ENCODE measurements at regions not wholly inside any gene's neighbourhood (a gene's known extent, or its start where the extent isn't known, plus 50 kb on each side); places are given as distances from the start of the nearest gene placed in this dataset.
A peak's percentile ranks its signal among the peaks of the same experiment; 100 is the strongest.

- H3K9me3 ChIP-seq, result no peaks in the 10 kb centered on the region
- intact Hi-C loops (cut with DNase I; ENCODE audit: low total_unique reads), result no loop called here
- no peak for DNase-seq
- H3K36me3 ChIP-seq, result no peaks in the 10 kb centered on the region
- 93 to 100% (median 98%) methylated on average over 2 of the region's 2 CpGs for WGBS, 5 donors
- no peaks in the 10 kb centered on the region for H3K27me3 ChIP-seq (replicated peaks in 1 of 7)
- H3K4me1 ChIP-seq, result peaks cover 0 to 16% (median 4%) of the 10 kb centered on the region in 6 donors
- no peak overlapping the region for H3K27ac ChIP-seq
- TF ChIP-seq CTCF (IDR thresholded peaks at IDR 0.05 in 8 of 11, conservative IDR thresholded peaks at IDR 0.05 in 3 of 11), result no peak
- TF ChIP-seq POLR2AphosphoS5 (IDR thresholded peaks at IDR 0.05), result no peak
- no peak for TF ChIP-seq POLR2A (IDR thresholded peaks at IDR 0.05)
- H3K4me3 ChIP-seq, result no peak overlapping the region
Measured at GRCh38 chr6:87763276-87763675, 61.2 kb upstream of the AKIRIN2 start.

- Histone ChIP-seq H3K4me1 (peaks cover 2 to 28% (median 8%) of the 10 kb centered on the region in 6 donors), H3K4me3 (no peak overlapping the region), H3K36me3 (no peaks in the 10 kb centered on the region), H3K27ac (no peak overlapping the region), H3K27me3 (replicated peaks in 1 of 7) (no peaks in the 10 kb centered on the region), H3K9me3 (no peaks in the 10 kb centered on the region)
- intact Hi-C loops (cut with DNase I; ENCODE audit: low total_unique reads), result no loop called here
- TF ChIP-seq POLR2AphosphoS5 (IDR thresholded peaks at IDR 0.05) (no peak), CTCF (IDR thresholded peaks at IDR 0.05 in 8 of 11, conservative IDR thresholded peaks at IDR 0.05 in 3 of 11) (no peak), POLR2A (IDR thresholded peaks at IDR 0.05) (no peak)
- WGBS, 5 donors, result 62 to 86% (median 72%) methylated on average over 3 of the region's 3 CpGs
- no peak for DNase-seq
Measured at GRCh38 chr6:87762116-87762515, 60.1 kb upstream of the AKIRIN2 start.

GRCh38 chr6:87757792-87758191 is 55.8 kb upstream of the AKIRIN2 start:
- TF ChIP-seq POLR2A (IDR thresholded peaks at IDR 0.05) (no peak), CTCF (IDR thresholded peaks at IDR 0.05 in 8 of 11, conservative IDR thresholded peaks at IDR 0.05 in 3 of 11) (no peak), POLR2AphosphoS5 (IDR thresholded peaks at IDR 0.05) (no peak)
- intact Hi-C loops (cut with DNase I; ENCODE audit: low total_unique reads), result no loop called here
- Histone ChIP-seq H3K36me3 (no peaks in the 10 kb centered on the region), H3K27me3 (replicated peaks in 1 of 7) (no peaks in the 10 kb centered on the region), H3K27ac (peak overlapping the region in 4 of 8 donors; percentile 45 to 82 (median 62)), H3K4me1 (peaks cover 2 to 61% (median 31%) of the 10 kb centered on the region in 6 donors), H3K4me3 (peak overlapping the region in 1 of 8 donors; percentile 19), H3K9me3 (peaks cover 0 to 15% (median 0%) of the 10 kb centered on the region in 8 donors)
- WGBS, 5 donors, result 94 to 100% (median 95%) methylated on average over 3 of the region's 3 CpGs
- no peak for DNase-seq

- peaks cover 0 to 57% (median 29%) of the 10 kb centered on the region in 6 donors for H3K4me1 ChIP-seq
- intact Hi-C loops (cut with DNase I; ENCODE audit: low total_unique reads), result no loop called here
- peak; percentile 82 for DNase-seq
- H3K27ac ChIP-seq, result peak overlapping the region in 7 of 8 donors; percentile 41 to 82 (median 53)
- no peak for TF ChIP-seq POLR2A (IDR thresholded peaks at IDR 0.05)
- TF ChIP-seq POLR2AphosphoS5 (IDR thresholded peaks at IDR 0.05), result peak in 1 of 3 donors; percentile 63
- no peak for TF ChIP-seq CTCF (IDR thresholded peaks at IDR 0.05 in 8 of 11, conservative IDR thresholded peaks at IDR 0.05 in 3 of 11)
- H3K27me3 ChIP-seq (replicated peaks in 1 of 7), result no peaks in the 10 kb centered on the region
- WGBS, 5 donors, result 13 to 42% (median 25%) methylated on average over 2 of the region's 2 CpGs
- no peaks in the 10 kb centered on the region for H3K36me3 ChIP-seq
- H3K9me3 ChIP-seq, result peaks cover 0 to 15% (median 0%) of the 10 kb centered on the region in 8 donors
- peak overlapping the region in 1 of 8 donors; percentile 19 for H3K4me3 ChIP-seq
Measured at GRCh38 chr6:87756858-87757257, 54.8 kb upstream of the AKIRIN2 start.
